ENCODE measurements at regions not wholly inside any gene's neighbourhood (a gene's known extent, or its start where the extent isn't known, plus 50 kb on each side); places are given as distances from the start of the nearest gene placed in this dataset.

- no peak for TF ChIP-seq CTCF (IDR thresholded peaks at IDR 0.05 in 2 of 3, conservative IDR thresholded peaks at IDR 0.05 in 1 of 3; ENCODE audit: control insufficient read depth in 2 of 3, extremely low read depth in 1 of 3, insufficient read depth in 1 of 3, low read depth in 3 of 3, low read length in 3 of 3)
- TF ChIP-seq SP1 (IDR thresholded peaks at IDR 0.05; ENCODE audit: low read depth, low read length): no peak
- no peak for TF ChIP-seq MAX (IDR thresholded peaks at IDR 0.05; ENCODE audit: low read depth, low read length)
- no peak for TF ChIP-seq REST (IDR thresholded peaks at IDR 0.05; ENCODE audit: low read depth, low read length)
- TF ChIP-seq ATF3 (IDR thresholded peaks at IDR 0.05; ENCODE audit: borderline replicate concordance, extremely low read depth, low read depth, low read length): no peak
- no peak for TF ChIP-seq ZNF622 (IDR thresholded peaks at IDR 0.05)
- TF ChIP-seq GABPA (IDR thresholded peaks at IDR 0.05; ENCODE audit: low read depth): no peak
- no peak for TF ChIP-seq RCOR1 (conservative IDR thresholded peaks at IDR 0.05; ENCODE audit: low read depth, low read length)
- no peak for TF ChIP-seq ZNF274 (IDR thresholded peaks at IDR 0.05; ENCODE audit: insufficient read depth, insufficient read length)
- no peak for TF ChIP-seq MXI1 (IDR thresholded peaks at IDR 0.05; ENCODE audit: low read depth, low read length)
- TF ChIP-seq E2F4 (IDR thresholded peaks at IDR 0.05; ENCODE audit: low read depth, low read length): no peak
- no peak for TF ChIP-seq HDAC6 (IDR thresholded peaks at IDR 0.05; ENCODE audit: unreplicated experiment)
Measured at GRCh38 chr9:109969573-109970237, 189.7 kb downstream of the PALM2AKAP2 start.
